Retinal pigment epithelial cell (primary cell): ENCODE measurements at regions not wholly inside any gene's neighbourhood (a gene's known extent, or its start where the extent isn't known, plus 50 kb on each side); places are given as distances from the start of the nearest gene placed in this dataset.
A peak's percentile ranks its signal among the peaks of the same experiment; 100 is the strongest.

Experiments used
- DNase-seq: peaks from one replicate; pipeline ENCODE4 v3.0.0-alpha.2; 2010; ENCODE audit warnings: low read depth
- H3K4me3 ChIP-seq: 2 replicates; pipeline ENCODE4 v1.5.1; 2011; ENCODE audit warnings: mild to moderate bottlenecking, low read length, control low read depth, moderate library complexity
- CTCF ChIP-seq: conservative IDR thresholded peaks from 2 replicates; pipeline ENCODE4 v1.5.1; 2011; ENCODE audit warnings: low read depth, low read length, control low read depth, inconsistent platforms

- DNase-seq: no peak
- H3K4me3 ChIP-seq: no peak overlapping the region
- no peak for TF ChIP-seq CTCF
These were observed 211.5 kb upstream of the CSNK1A1L start for GRCh38 chr13:37316935-37317334.

DNA sequence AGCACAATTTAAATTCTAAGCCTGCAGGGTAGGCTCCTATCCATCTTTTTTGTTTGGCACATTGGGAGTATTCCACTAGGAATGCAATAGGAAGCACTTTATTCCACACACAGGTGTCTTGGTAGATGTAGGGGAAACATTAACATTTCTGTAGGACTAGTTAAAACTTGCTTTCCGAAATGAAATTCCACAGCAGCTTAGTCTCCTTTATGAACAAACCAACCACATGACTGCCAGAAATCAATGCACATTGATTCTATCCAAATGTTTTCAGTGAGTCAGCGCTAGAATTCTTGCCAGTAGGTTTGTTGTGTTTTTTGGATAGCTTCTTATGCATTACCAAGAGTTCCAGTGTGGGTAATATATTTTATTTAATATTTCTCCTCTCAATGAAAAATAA lies 207.9 kb upstream of the CSNK1A1L start:
- TF ChIP-seq CTCF: no peak
- H3K4me3 ChIP-seq: no peak overlapping the region
- DNase-seq: peak; percentile 71

DNA sequence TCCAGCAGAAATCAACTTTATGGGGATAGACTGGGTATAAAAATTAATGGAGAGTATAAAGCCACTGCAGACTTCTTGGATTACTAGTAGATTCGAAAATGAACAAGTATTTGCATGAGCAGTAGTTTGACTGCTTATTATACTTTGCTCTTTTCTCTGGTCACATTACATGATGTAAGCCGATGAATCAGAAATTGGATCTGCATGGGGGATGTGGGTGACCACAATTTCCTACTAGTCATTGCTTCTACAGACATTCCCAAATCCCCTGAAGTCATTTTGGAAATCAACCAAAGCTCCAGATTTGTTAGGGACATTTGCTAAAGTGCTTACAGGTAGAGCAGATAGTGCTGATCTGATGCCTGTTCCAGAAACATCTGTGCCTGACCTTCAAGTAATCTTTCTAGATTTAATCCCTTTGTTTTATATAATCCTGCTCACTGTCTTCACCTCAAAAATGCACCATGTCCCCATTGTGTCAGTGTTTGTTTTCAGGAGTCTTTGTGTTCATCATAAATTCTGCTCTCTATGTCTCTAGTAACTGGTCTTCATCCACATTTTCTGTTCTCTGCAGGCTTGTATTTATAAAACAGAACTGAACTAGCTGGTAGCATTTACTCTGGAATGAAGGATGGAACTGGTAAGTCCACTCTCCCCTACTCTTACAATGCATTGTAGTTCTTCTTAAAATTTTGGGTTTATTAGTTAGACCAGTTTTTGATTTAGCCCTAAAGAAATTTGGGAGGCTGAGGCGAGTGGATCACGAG lies 201.5 kb upstream of the CSNK1A1L start:
- TF ChIP-seq CTCF: no peak
- H3K4me3 ChIP-seq: no peak overlapping the region
- DNase-seq: peak; percentile 35

- no peak for DNase-seq
- TF ChIP-seq CTCF: no peak
- H3K4me3 ChIP-seq: no peak overlapping the region
These were observed 198.1 kb upstream of the CSNK1A1L start for GRCh38 chr13:37303606-37304005.

- DNase-seq: no peak
- H3K4me3 ChIP-seq: no peak overlapping the region
- TF ChIP-seq CTCF: no peak
These were observed 197.2 kb upstream of the CSNK1A1L start for GRCh38 chr13:37302686-37303085.

DNA sequence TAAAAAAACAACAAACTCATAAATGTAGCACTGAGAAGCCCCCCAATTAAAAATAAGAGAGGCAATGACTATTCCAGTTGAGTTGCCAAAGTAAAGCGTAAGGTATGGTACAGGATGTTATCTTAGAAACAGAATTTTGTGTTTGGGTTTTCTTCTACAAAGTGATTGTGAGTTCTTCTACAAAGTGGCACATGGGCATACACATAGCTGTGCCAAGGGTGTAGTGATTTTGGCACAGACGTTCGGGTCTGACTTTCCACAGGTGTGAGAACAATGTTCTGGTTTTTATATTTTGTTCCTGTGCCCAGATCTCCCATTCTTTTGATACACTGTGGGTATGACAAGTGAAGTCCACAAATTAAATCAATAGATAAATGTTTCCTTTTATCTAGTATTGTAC lies 190.1 kb upstream of the CSNK1A1L start:
- no peak overlapping the region for H3K4me3 ChIP-seq
- no peak for DNase-seq
- no peak for TF ChIP-seq CTCF

DNA sequence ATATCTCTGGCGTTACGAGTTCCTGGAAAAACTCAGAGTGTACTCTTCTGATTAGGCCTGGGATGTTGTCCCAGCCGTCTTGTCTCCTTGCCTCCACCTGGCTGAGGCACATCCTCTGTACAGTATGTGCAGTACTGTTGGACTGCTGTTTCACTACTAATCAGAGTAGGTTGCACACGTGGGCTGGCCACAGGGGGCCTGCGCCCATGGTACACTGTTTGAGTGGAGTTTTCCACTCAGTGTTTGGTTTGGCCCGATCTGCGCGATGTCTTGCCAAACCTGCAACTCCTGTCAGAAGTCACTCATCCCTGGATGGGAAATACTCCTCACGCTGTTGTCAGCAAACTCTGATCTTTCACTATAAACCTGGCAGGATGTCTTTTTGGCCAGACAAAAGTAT lies 189.6 kb upstream of the CSNK1A1L start:
- no peak overlapping the region for H3K4me3 ChIP-seq
- DNase-seq: no peak
- TF ChIP-seq CTCF: no peak
